Coronary artery (tissue), 2 donors: ENCODE measurements at regions not wholly inside any gene's neighbourhood (a gene's known extent, or its start where the extent isn't known, plus 50 kb on each side); places are given as distances from the start of the nearest gene placed in this dataset.
"Not testable (repeated sequence)": the region's sequence is repeated elsewhere in the genome, so short reads cannot be mapped to it uniquely, and the experiment has no call there.

Experiments
- DNase-seq: peaks from one replicate; pipeline ENCODE4 v3.0.0-alpha.2; 2017; ENCODE audit warnings: low spot score
- H3K27ac ChIP-seq, 2 donors: fragments of 200-600 bp; sonication (generic); one replicate each; pipeline ENCODE4 v1.5.1; 2016 to 2019
- H3K4me3 ChIP-seq: fragments of 200-600 bp; sonication (generic); 2 replicates; pipeline ENCODE4 v1.5.1; 2016; ENCODE audit warnings: mild to moderate bottlenecking, moderate library complexity
- CTCF ChIP-seq: fragments of 200-600 bp; sonication (generic); IDR thresholded peaks from one replicate; pipeline ENCODE4 v1.5.1; 2019; ENCODE audit warnings: antibody characterized with exemption

GRCh38 chr4:28310926-28311325 is 1450.3 kb downstream of the STIM2 start:
- no peak for DNase-seq
- TF ChIP-seq CTCF: no peak
- Histone ChIP-seq H3K27ac (no peak overlapping the region), H3K4me3 (no peak overlapping the region)

- DNase-seq, H3K27ac ChIP-seq, H3K4me3 ChIP-seq: not testable (repeated sequence)
Measured at GRCh38 chr4:28312497-28312896, 1451.9 kb downstream of the STIM2 start.

- no peak for TF ChIP-seq CTCF
- Histone ChIP-seq H3K4me3 (no peak overlapping the region), H3K27ac (no peak overlapping the region)
- no peak for DNase-seq
Measured at GRCh38 chr4:28313729-28314713, 1453.4 kb downstream of the STIM2 start.

- no peak for TF ChIP-seq CTCF
- DNase-seq: no peak
- Histone ChIP-seq H3K4me3 (no peak overlapping the region), H3K27ac (no peak overlapping the region)
Measured at GRCh38 chr4:28317221-28317620, 1456.6 kb downstream of the STIM2 start.

GRCh38 chr4:28334249-28334648 is 1473.6 kb downstream of the STIM2 start:
- no peak for DNase-seq
- Histone ChIP-seq H3K27ac (no peak overlapping the region), H3K4me3 (no peak overlapping the region)
- no peak for TF ChIP-seq CTCF

- no peak overlapping the region for H3K27ac ChIP-seq
- no peak overlapping the region for H3K4me3 ChIP-seq
- no peak for TF ChIP-seq CTCF
- no peak for DNase-seq
Measured at GRCh38 chr4:28341784-28342183, 1481.1 kb downstream of the STIM2 start.

- no peak overlapping the region for H3K27ac ChIP-seq
- DNase-seq: no peak
- H3K4me3 ChIP-seq: no peak overlapping the region
- no peak for TF ChIP-seq CTCF
Measured at GRCh38 chr4:28350485-28350884, 1489.8 kb downstream of the STIM2 start.
